KMS-11 (cell line): ENCODE measurements at regions not wholly inside any gene's neighbourhood (a gene's known extent, or its start where the extent isn't known, plus 50 kb on each side); places are given as distances from the start of the nearest gene placed in this dataset.

Experiments
- H2AFZ ChIP-seq: fragments of 200-600 bp; sonication (generic); 2 replicates; pipeline ENCODE4 v1.6.1; 2016; ENCODE audit warnings: antibody characterized with exemption, mixed run types, low read depth
- H3K27ac ChIP-seq: fragments of 200-600 bp; sonication (generic); 2 replicates; pipeline ENCODE4 v1.6.1; 2016; ENCODE audit warnings: mild to moderate bottlenecking, mixed run types
- H3K27me3 ChIP-seq: fragments of 200-600 bp; sonication (generic); 2 replicates; pipeline ENCODE4 v1.6.1; 2017; ENCODE audit warnings: mild to moderate bottlenecking, low read depth, mixed run types, moderate library complexity; ENCODE audit not compliant: insufficient read depth
- H3K36me3 ChIP-seq: fragments of 200-600 bp; sonication (generic); 2 replicates; pipeline ENCODE4 v1.6.1; 2017; ENCODE audit warnings: mild to moderate bottlenecking, mixed run types; ENCODE audit not compliant: insufficient read depth
- H3K4me1 ChIP-seq: fragments of 200-600 bp; sonication (generic); 2 replicates; pipeline ENCODE4 v1.6.1; 2016; ENCODE audit warnings: mild to moderate bottlenecking, low read depth, mixed run types; ENCODE audit not compliant: poor library complexity, severe bottlenecking
- H3K4me2 ChIP-seq: fragments of 200-600 bp; sonication (generic); 2 replicates; pipeline ENCODE4 v1.7.0; 2016; ENCODE audit warnings: mild to moderate bottlenecking, mixed run types
- H3K4me3 ChIP-seq: fragments of 200-600 bp; sonication (generic); IDR thresholded peaks from 2 replicates; pipeline ENCODE4 v1.6.1; 2017; ENCODE audit warnings: low read depth, low read length, mixed read lengths; ENCODE audit not compliant: insufficient read depth
- H3K79me2 ChIP-seq: fragments of 200-600 bp; sonication (generic); 2 replicates; pipeline ENCODE4 v1.6.1; 2016; ENCODE audit warnings: low read depth, mixed run types; ENCODE audit not compliant: insufficient read depth
- H3K9ac ChIP-seq: fragments of 200-600 bp; sonication (generic); 2 replicates; pipeline ENCODE4 v1.6.1; 2016; ENCODE audit warnings: mild to moderate bottlenecking, mixed run types
- H4K20me1 ChIP-seq: fragments of 200-600 bp; sonication (generic); 2 replicates; pipeline ENCODE4 v1.6.1; 2016; ENCODE audit warnings: mild to moderate bottlenecking, mixed run types; ENCODE audit not compliant: insufficient read depth
- TF ChIP-seq, protein P1 (sequence below): fragments of 200-600 bp; sonication (generic); conservative IDR thresholded peaks from 2 replicates; pipeline ENCODE4 v1.6.1; 2017; ENCODE audit warnings: low read depth, mild to moderate bottlenecking, antibody characterized with exemption, low read length, moderate library complexity, mixed read lengths

DNA sequence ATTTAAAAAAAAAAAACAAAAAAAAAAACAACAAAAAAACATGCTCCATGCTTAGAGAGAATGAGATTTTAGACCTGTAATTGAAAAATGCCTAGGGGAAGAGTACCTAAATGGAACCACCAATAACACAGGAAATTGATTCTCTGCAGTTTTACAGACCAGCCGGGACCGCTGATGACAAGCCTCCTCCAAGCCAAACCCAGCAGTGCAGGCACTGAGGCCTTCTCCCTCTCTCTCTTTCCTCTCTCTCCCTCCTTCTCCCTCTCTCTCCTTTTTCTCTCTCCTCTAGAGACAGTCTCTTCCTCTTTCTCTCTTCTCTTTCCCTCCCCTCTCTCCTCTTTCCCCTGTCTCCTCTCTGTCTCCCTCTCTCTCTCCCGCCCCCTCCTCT lies 228.8 kb upstream of the COPS8 start:
- TF ChIP-seq, protein P1, sequence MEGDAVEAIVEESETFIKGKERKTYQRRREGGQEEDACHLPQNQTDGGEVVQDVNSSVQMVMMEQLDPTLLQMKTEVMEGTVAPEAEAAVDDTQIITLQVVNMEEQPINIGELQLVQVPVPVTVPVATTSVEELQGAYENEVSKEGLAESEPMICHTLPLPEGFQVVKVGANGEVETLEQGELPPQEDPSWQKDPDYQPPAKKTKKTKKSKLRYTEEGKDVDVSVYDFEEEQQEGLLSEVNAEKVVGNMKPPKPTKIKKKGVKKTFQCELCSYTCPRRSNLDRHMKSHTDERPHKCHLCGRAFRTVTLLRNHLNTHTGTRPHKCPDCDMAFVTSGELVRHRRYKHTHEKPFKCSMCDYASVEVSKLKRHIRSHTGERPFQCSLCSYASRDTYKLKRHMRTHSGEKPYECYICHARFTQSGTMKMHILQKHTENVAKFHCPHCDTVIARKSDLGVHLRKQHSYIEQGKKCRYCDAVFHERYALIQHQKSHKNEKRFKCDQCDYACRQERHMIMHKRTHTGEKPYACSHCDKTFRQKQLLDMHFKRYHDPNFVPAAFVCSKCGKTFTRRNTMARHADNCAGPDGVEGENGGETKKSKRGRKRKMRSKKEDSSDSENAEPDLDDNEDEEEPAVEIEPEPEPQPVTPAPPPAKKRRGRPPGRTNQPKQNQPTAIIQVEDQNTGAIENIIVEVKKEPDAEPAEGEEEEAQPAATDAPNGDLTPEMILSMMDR = no peak
- Histone ChIP-seq H3K4me1 (no peaks in the 10 kb centered on the region), H3K27ac (no peak overlapping the region), H4K20me1 (no peaks in the 10 kb centered on the region), H3K4me2 (no peak overlapping the region), H2AFZ (no peak overlapping the region), H3K36me3 (no peaks in the 10 kb centered on the region), H3K27me3 (no peaks in the 10 kb centered on the region), H3K9ac (no peak overlapping the region), H3K4me3 (no peak overlapping the region), H3K79me2 (no peaks in the 10 kb centered on the region)

DNA sequence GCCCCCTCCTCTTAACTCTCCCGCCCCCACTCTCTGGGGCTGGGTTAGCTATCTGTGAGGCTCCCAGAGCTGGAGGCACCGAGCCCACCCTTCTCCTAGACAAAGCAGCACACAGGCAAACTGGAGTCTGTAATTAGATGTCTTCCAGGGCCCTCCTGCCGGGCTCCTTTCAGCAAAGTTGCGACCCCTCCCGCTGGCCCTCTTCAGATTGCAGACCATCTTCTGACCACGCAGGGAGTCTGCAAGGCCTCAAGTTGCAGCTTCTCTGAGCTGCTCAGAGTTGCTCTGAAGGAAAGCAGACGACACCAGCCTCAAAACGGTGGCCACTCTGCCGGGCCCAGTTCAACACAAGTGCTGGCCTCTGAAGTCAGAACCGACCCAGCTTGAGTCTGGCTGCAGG lies 228.4 kb upstream of the COPS8 start:
- TF ChIP-seq, protein P1 = no peak
- Histone ChIP-seq H4K20me1 (no peaks in the 10 kb centered on the region), H3K36me3 (no peaks in the 10 kb centered on the region), H3K27ac (no peak overlapping the region), H3K79me2 (no peaks in the 10 kb centered on the region), H3K9ac (no peak overlapping the region), H3K27me3 (no peaks in the 10 kb centered on the region), H3K4me3 (no peak overlapping the region), H2AFZ (no peak overlapping the region), H3K4me1 (no peaks in the 10 kb centered on the region), H3K4me2 (no peak overlapping the region)

DNA sequence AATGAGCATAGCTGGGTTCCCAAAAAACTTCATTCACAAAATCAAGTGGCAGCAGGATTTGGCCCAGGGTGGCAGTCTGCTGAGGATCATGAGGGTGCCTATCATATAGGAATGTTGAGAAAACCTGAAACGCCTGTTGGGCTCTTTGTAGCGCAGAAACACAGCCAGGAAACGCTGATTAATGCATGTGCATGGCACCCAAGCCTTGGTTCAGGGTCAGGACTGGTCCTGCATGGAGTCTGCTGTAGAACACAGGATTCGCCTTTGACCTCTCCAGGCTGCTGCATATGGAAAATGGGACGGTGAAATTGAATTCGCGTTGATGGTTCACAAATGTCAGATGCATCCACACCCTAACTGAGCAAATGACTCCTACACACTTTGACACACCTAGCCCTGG lies 227.9 kb upstream of the COPS8 start:
- Histone ChIP-seq H3K27ac (no peak overlapping the region), H2AFZ (no peak overlapping the region), H3K27me3 (no peaks in the 10 kb centered on the region), H3K4me3 (no peak overlapping the region), H3K4me1 (no peaks in the 10 kb centered on the region), H3K9ac (no peak overlapping the region), H3K36me3 (no peaks in the 10 kb centered on the region), H4K20me1 (no peaks in the 10 kb centered on the region), H3K4me2 (no peak overlapping the region), H3K79me2 (no peaks in the 10 kb centered on the region)
- TF ChIP-seq, protein P1 = no peak

DNA sequence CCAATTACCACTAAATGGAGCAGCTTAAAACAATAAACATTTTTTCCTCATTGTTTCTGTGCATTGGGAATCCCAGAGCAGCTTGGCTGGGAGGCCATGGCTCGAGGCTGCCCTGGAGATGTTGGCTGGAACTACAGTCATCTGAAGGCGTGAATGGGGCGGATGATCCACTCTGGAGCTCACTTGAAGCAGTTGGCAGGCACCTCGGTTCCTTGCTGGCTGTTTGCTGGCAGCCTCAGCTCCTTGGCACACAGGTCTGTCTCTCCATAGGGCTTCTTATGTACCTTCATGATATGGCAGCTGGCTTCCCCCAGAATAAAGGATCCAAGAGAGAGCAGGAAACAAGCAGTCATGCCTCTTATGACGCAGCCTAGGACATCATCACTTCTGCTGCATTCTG lies 227.0 kb upstream of the COPS8 start:
- Histone ChIP-seq H2AFZ (no peak overlapping the region), H3K27me3 (no peaks in the 10 kb centered on the region), H3K4me1 (no peaks in the 10 kb centered on the region), H3K27ac (no peak overlapping the region), H3K4me2 (no peak overlapping the region), H3K36me3 (no peaks in the 10 kb centered on the region), H4K20me1 (no peaks in the 10 kb centered on the region), H3K9ac (no peak overlapping the region), H3K4me3 (no peak overlapping the region), H3K79me2 (no peaks in the 10 kb centered on the region)
- TF ChIP-seq, protein P1 = no peak

DNA sequence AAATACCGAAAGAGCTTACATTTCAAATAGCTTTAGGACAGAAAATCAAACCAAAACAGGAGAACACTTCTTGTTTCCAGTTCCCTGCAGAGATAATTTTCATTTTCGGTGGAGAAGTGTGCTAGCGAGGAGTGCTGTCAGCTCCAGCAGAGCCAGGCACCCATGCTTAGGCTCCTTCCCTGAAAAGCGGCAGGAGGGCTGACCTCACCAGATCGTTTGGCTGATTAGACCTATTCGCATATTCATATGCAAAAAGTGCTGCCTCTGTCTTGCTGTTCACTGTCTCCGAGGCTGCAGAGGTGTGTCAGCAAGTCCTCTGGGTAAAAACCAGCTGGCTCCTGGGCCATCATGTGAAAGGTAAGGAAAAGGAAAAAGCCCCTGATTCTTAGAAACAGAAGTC lies 225.8 kb upstream of the COPS8 start:
- H4K20me1 ChIP-seq = no peaks in the 10 kb centered on the region
- H3K4me3 ChIP-seq = no peak overlapping the region
- no peaks in the 10 kb centered on the region for H3K36me3 ChIP-seq
- H3K9ac ChIP-seq = no peak overlapping the region
- H3K79me2 ChIP-seq = no peaks in the 10 kb centered on the region
- TF ChIP-seq, protein P1 = no peak
- no peaks in the 10 kb centered on the region for H3K4me1 ChIP-seq
- no peaks in the 10 kb centered on the region for H3K27me3 ChIP-seq
- H2AFZ ChIP-seq = no peak overlapping the region
- no peak overlapping the region for H3K4me2 ChIP-seq
- no peak overlapping the region for H3K27ac ChIP-seq
